ENCODE measurements at regions not wholly inside any gene's neighbourhood (a gene's known extent, or its start where the extent isn't known, plus 50 kb on each side); places are given as distances from the start of the nearest gene placed in this dataset.

DNA sequence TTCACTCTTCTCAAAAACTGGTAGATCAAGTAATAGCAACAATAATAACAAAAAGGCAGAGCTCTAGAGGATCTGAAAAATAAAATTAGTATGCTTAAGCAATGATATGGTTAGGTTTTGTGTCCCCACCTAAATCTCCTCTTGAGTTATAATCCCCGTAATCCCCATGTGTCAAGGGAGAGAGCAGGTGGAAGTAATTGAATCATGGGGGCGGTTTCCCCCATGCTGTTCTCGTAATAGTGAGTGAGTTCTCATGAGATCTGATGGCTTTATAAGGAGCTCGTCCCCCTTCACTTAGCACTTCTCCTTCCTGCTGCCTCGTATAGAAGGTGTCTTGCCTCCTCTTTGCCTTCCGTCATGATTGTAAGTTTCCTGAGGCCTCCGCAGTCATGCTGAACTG lies 60.2 kb upstream of the ABHD2 start:
- TF ChIP-seq, protein P1, sequence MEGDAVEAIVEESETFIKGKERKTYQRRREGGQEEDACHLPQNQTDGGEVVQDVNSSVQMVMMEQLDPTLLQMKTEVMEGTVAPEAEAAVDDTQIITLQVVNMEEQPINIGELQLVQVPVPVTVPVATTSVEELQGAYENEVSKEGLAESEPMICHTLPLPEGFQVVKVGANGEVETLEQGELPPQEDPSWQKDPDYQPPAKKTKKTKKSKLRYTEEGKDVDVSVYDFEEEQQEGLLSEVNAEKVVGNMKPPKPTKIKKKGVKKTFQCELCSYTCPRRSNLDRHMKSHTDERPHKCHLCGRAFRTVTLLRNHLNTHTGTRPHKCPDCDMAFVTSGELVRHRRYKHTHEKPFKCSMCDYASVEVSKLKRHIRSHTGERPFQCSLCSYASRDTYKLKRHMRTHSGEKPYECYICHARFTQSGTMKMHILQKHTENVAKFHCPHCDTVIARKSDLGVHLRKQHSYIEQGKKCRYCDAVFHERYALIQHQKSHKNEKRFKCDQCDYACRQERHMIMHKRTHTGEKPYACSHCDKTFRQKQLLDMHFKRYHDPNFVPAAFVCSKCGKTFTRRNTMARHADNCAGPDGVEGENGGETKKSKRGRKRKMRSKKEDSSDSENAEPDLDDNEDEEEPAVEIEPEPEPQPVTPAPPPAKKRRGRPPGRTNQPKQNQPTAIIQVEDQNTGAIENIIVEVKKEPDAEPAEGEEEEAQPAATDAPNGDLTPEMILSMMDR (IDR thresholded peaks at IDR 0.05; ENCODE audit: low read depth, low read length), result no peak
- TF ChIP-seq POLR2A (IDR thresholded peaks at IDR 0.05; ENCODE audit: extremely low read depth, insufficient read length) (no peak), MYC (IDR thresholded peaks at IDR 0.05; ENCODE audit: low read depth, low read length) (no peak)
